ENCODE measurements at regions not wholly inside any gene's neighbourhood (a gene's known extent, or its start where the extent isn't known, plus 50 kb on each side); places are given as distances from the start of the nearest gene placed in this dataset.

DNA sequence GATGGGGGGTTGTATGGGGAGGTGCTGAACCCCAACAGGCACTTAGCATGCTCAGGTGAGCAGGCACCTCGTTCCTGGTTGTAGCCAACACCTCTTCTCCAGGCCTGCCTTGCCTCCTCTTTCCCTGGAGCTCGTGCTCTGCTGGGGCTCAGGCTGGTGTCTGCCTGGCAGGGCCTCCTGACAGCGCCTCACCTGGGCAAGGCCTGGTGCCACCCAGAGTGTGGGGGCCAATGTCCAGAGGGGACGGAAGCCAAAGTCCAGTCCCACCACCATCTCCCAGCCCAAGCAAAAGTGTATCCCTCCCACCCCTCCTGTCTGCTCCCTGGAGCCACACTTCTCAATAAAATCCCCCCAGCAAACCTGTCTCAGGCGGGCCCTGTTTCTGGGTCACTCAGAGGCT, 304.2 kb upstream of the TNRC6C start:
- Histone ChIP-seq H3K14ac (ENCODE audit: insufficient read length) (peak overlapping the region; percentile 11), H2AFZ (ENCODE audit: low read length) (no peak overlapping the region), H3K79me2 (ENCODE audit: control insufficient read depth in 1 of 2, insufficient read depth in 2 of 2, low read length in 2 of 2) (no peaks in the 10 kb centered on the region), H3K27me3 (replicated peaks in 1 of 4; ENCODE audit: control insufficient read depth in 3 of 4, extremely low read depth in 1 of 4, insufficient read depth in 3 of 4, low read length in 3 of 4) (peaks cover 0 to 2% (median 0%) of the 10 kb centered on the region in 4 experiments; a peak in 1 of 7 replicates), H3K4me2 (ENCODE audit: insufficient read depth in 1 of 2, low read depth in 2 of 2, low read length in 2 of 2) (no peak overlapping the region), H4K8ac (ENCODE audit: extremely low read depth, insufficient read depth, low read length) (peak overlapping the region; percentile 36; the same call in 1 of the 2 replicates), H2BK5ac (ENCODE audit: low read depth, low read length) (peak overlapping the region; percentile 87; the same call in 1 of the 2 replicates), H4K91ac (replicated peaks; ENCODE audit: insufficient read length, low read length) (peak overlapping the region; percentile 95), H3K23me2 (ENCODE audit: low read depth, low read length) (no peaks in the 10 kb centered on the region), H2BK20ac (ENCODE audit: low read length) (peak overlapping the region; percentile 72; the same call in 1 of the 2 replicates), H4K5ac (ENCODE audit: insufficient read length, low read depth, low read length) (no peak overlapping the region), H3K36me3 (ENCODE audit: control insufficient read depth in 2 of 4, insufficient read depth in 4 of 4, low read length in 3 of 4) (no peaks in the 10 kb centered on the region), H2AK5ac (ENCODE audit: low read depth, low read length) (no peak overlapping the region), H3K4me1 (replicated peaks in 1 of 4; ENCODE audit: control insufficient read depth in 3 of 4, insufficient read depth in 4 of 4, low read length in 3 of 4) (peaks cover 2 to 9% (median 6%) of the 10 kb centered on the region in 4 experiments; a peak in 4 of 7 replicates), H3K23ac (ENCODE audit: insufficient read length) (no peak overlapping the region), H3K9ac (replicated peaks in 1 of 4; ENCODE audit: extremely low read depth in 1 of 4, low read depth in 3 of 4, low read length in 3 of 4) (no peak overlapping the region), H2BK120ac (replicated peaks; ENCODE audit: low read depth, low read length) (no peak overlapping the region), H3K18ac (ENCODE audit: extremely low read depth, low read length) (no peak overlapping the region; the same call in 1 of the 2 replicates), H3K4ac (replicated peaks; ENCODE audit: insufficient read length, low read depth, low read length) (peak overlapping the region; percentile 2), H3K27ac (ENCODE audit: low read depth, low read length) (no peak overlapping the region), H3K9me3 (ENCODE audit: insufficient read depth in 2 of 2, low read depth in 1 of 2, low read length in 1 of 2) (peaks cover 8 to 11% of the 10 kb centered on the region in 2 experiments; a peak in 3 of 4 replicates), H3K56ac (replicated peaks; ENCODE audit: insufficient read length, low read depth, low read length) (no peak overlapping the region), H2BK15ac (ENCODE audit: low read length) (peak overlapping the region; percentile 61; the same call in 1 of the 2 replicates), H2BK12ac (ENCODE audit: low read depth, low read length) (peak overlapping the region; percentile 60; the same call in 1 of the 2 replicates), H4K20me1 (replicated peaks in 1 of 2; ENCODE audit: control insufficient read depth in 1 of 2, insufficient read depth in 2 of 2, low read length in 2 of 2) (no peaks in the 10 kb centered on the region), H3K79me1 (ENCODE audit: low read depth, low read length) (no peaks in the 10 kb centered on the region), H3K4me3 (ENCODE audit: extremely low read depth in 1 of 4, insufficient read depth in 2 of 4, low read depth in 3 of 4, low read length in 4 of 4) (no peak overlapping the region)
- DNase-seq (ENCODE audit: low read depth in 1 of 2, low spot score in 2 of 2): no peak
- CTCF ChIA-PET (ENCODE audit: partially characterized antibody): interaction anchor here (0.5 kb wide), 1 partner anchor 42 kb away, joined by 3 read pairs; no protein-coding TSS in a partner anchor
- 91% methylated on average over 5 of the region's 5 CpGs; no CpG with 5 or more reads in 1 of the 2 experiments for WGBS, 2 experiments (ENCODE audit: extremely low coverage in 1 of 2, insufficient coverage in 1 of 2, insufficient read length in 1 of 2, insufficient replicate concordance in 2 of 2, low coverage in 1 of 2, low lambda C conversion rate in 2 of 2, missing lambda C conversion rate in 1 of 2)
- FAIRE-seq: no peak
- TF ChIP-seq SIRT6 (IDR thresholded peaks at IDR 0.05; ENCODE audit: low read length) (no peak), SIX5 (IDR thresholded peaks at IDR 0.05; ENCODE audit: low read depth, low read length) (no peak)
- TF ChIP-seq, protein P1, sequence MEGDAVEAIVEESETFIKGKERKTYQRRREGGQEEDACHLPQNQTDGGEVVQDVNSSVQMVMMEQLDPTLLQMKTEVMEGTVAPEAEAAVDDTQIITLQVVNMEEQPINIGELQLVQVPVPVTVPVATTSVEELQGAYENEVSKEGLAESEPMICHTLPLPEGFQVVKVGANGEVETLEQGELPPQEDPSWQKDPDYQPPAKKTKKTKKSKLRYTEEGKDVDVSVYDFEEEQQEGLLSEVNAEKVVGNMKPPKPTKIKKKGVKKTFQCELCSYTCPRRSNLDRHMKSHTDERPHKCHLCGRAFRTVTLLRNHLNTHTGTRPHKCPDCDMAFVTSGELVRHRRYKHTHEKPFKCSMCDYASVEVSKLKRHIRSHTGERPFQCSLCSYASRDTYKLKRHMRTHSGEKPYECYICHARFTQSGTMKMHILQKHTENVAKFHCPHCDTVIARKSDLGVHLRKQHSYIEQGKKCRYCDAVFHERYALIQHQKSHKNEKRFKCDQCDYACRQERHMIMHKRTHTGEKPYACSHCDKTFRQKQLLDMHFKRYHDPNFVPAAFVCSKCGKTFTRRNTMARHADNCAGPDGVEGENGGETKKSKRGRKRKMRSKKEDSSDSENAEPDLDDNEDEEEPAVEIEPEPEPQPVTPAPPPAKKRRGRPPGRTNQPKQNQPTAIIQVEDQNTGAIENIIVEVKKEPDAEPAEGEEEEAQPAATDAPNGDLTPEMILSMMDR (IDR thresholded peaks at IDR 0.05; ENCODE audit: control extremely low read depth in 1 of 3, insufficient read depth in 1 of 3, low read depth in 1 of 3, low read length in 3 of 3): no peak
- POLR2A ChIA-PET (ENCODE audit: partially characterized antibody): no interaction called here
